Calu3 (cell line): ENCODE measurements at regions not wholly inside any gene's neighbourhood (a gene's known extent, or its start where the extent isn't known, plus 50 kb on each side); places are given as distances from the start of the nearest gene placed in this dataset.

ENCODE experiments used
- BruUV-seq: library from RNA; stranded (reverse); fragments of 400-500 nt; replicated peaks from 2 replicates; lab custom pipeline; 2021; lab: Mats Ljungman, UMichigan
- CTCF ChIA-PET: fragments of 300-600 bp; sonication (Branson Sonifier 250); formaldehyde crosslinking; loops from one replicate; lab custom pipeline; 2022; ENCODE audit warnings: antibody characterized with exemption; lab: Charles Lee
- DNase-seq: peaks from one replicate; pipeline ENCODE4 v3.0.0; 2022
- H3K27ac Mint-ChIP-seq: one replicate; pipeline ENCODE4 v1.8.0; 2022; ENCODE audit warnings: mixed read lengths; ENCODE audit not compliant: unreplicated experiment
- H3K27me3 Mint-ChIP-seq: one replicate; pipeline ENCODE4 v1.8.0; 2022; ENCODE audit warnings: mixed read lengths; ENCODE audit not compliant: unreplicated experiment
- H3K36me3 Mint-ChIP-seq: one replicate; pipeline ENCODE4 v1.8.0; 2022; ENCODE audit warnings: mild to moderate bottlenecking, moderate library complexity, mixed read lengths; ENCODE audit not compliant: insufficient read depth, unreplicated experiment
- H3K4me1 Mint-ChIP-seq: one replicate; pipeline ENCODE4 v1.8.0; 2022; ENCODE audit warnings: mild to moderate bottlenecking, low read depth, mixed read lengths; ENCODE audit not compliant: unreplicated experiment
- H3K4me3 Mint-ChIP-seq: one replicate; pipeline ENCODE4 v1.8.0; 2022; ENCODE audit warnings: mild to moderate bottlenecking, low read depth, moderate library complexity, mixed read lengths; ENCODE audit not compliant: unreplicated experiment
- H3K9me3 Mint-ChIP-seq: one replicate; pipeline ENCODE4 v1.8.0; 2022; ENCODE audit warnings: low read depth, mixed read lengths; ENCODE audit not compliant: unreplicated experiment
- CTCF ChIP-seq: fragments of 200-600 bp; IDR thresholded peaks from one replicate; pipeline ENCODE4 v1.8.0; 2022; ENCODE audit warnings: antibody characterized with exemption; ENCODE audit not compliant: unreplicated experiment
- intact Hi-C: fragments of 100-400 bp; cut with micrococcal nuclease; formaldehyde crosslinking; loops from one replicate; pipeline ENCODE4 v1.10.0; 2022; ENCODE audit not compliant: unreplicated experiment

DNA sequence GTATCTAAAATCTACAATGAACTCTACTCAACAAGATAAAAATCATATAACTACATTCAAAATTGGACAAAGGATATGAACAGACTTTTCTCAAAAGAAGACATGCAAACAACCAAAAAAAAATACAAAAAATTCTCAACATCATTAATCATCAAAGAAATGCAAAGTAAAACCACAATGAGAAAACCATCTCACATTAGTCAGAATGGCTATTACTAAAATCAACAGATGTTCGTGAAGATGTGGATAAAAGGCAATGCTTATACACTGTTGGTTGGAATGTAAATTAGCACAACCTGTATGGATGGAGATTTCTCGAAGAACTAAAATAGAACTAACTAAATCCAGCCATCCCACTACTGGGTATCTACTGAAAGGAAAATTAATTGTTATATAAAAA lies 1080.8 kb downstream of the AMY1C start:
- Mint-ChIP-seq H3K4me1 (no peaks in the 10 kb centered on the region), H3K4me3 (no peak overlapping the region), H3K36me3 (no peaks in the 10 kb centered on the region), H3K9me3 (peaks cover 12% of the 10 kb centered on the region), H3K27ac (no peak overlapping the region), H3K27me3 (no peaks in the 10 kb centered on the region)
- TF ChIP-seq CTCF, result no peak
- intact Hi-C loops, result no loop called here
- no TSS peak for BruUV-seq
- no peak for DNase-seq
- CTCF ChIA-PET, result no interaction called here

DNA sequence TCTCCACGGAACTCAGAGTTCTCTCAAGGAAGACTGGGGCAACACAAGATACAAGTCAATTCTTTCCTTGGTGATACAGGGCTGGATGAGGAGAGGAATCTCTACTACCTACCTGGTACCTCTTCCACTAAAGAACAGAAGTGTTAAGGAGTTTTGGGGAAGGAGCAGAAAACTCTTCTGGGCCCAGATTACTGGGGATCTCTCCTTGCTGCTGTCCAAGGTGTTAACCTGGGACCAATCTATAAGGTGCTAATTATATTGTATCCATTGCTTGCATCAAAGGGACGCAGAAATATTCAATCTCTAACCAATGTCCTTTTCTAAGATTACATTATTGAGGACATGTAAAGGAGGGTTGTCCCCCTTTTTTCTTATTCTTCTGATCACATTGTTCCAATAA lies 1102.5 kb downstream of the AMY1C start:
- Mint-ChIP-seq H3K36me3 (no peaks in the 10 kb centered on the region), H3K27me3 (no peaks in the 10 kb centered on the region), H3K4me3 (no peak overlapping the region), H3K27ac (no peak overlapping the region), H3K4me1 (no peaks in the 10 kb centered on the region), H3K9me3 (no peaks in the 10 kb centered on the region)
- BruUV-seq, result no TSS peak
- CTCF ChIA-PET, result no interaction called here
- intact Hi-C loops, result no loop called here
- no peak for DNase-seq
- no peak for TF ChIP-seq CTCF

DNA sequence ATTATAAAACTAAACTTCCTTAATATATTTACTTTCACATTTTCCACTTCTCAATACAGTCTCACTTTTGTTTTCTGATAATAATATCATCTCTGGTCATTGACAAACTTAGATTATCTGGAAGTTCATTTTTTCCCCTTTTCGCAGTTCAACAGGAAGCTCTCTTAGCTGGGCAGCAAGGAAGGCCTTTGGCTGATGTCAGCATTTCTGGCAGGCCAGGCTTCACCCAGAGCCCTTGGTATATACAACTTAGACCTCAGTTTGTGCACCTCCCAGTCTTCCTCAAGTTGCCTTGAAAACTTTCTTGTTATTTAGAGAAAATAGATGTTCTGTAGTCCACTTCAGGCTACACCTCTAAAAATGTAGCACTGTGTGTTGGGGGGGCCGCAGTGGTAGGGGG lies 1103.6 kb downstream of the AMY1C start:
- CTCF ChIA-PET, result no interaction called here
- no peak overlapping the region for H3K4me3 Mint-ChIP-seq
- no peak overlapping the region for H3K27ac Mint-ChIP-seq
- TF ChIP-seq CTCF, result no peak
- H3K27me3 Mint-ChIP-seq, result no peaks in the 10 kb centered on the region
- intact Hi-C loops, result no loop called here
- H3K4me1 Mint-ChIP-seq, result no peaks in the 10 kb centered on the region
- no peaks in the 10 kb centered on the region for H3K36me3 Mint-ChIP-seq
- no TSS peak for BruUV-seq
- peaks cover 2% of the 10 kb centered on the region for H3K9me3 Mint-ChIP-seq
- DNase-seq, result no peak

- intact Hi-C loops, result no loop called here
- Mint-ChIP-seq H3K9me3 (peaks cover 4% of the 10 kb centered on the region), H3K27me3 (no peaks in the 10 kb centered on the region), H3K4me3 (no peak overlapping the region), H3K36me3 (no peaks in the 10 kb centered on the region), H3K27ac (no peak overlapping the region), H3K4me1 (no peaks in the 10 kb centered on the region)
- no TSS peak for BruUV-seq
- no peak for TF ChIP-seq CTCF
- CTCF ChIA-PET, result no interaction called here
- DNase-seq, result no peak
Observed at GRCh38 chr1:104854529-104854928, 1104.8 kb downstream of the AMY1C start.
